IMR-90 (cell line): ENCODE measurements at regions not wholly inside any gene's neighbourhood (a gene's known extent, or its start where the extent isn't known, plus 50 kb on each side); places are given as distances from the start of the nearest gene placed in this dataset.

ENCODE experiments used
- ATAC-seq: fragments of 200-7000 bp; cut with Tn5 transposase; 2 replicates; pipeline ENCODE4 v1.9.1; 2020; ENCODE audit warnings: low read depth, mild to moderate bottlenecking, moderate library complexity
- BruUV-seq: library from RNA; stranded (reverse); fragments of 400-500 nt; replicated peaks from 2 replicates; lab custom pipeline; 2021; lab: Mats Ljungman, UMichigan
- CTCF ChIA-PET: fragments of 300-600 bp; formaldehyde crosslinking; extraction: SDS; loops from one replicate; lab custom pipeline; 2021; ENCODE audit warnings: antibody characterized with exemption; lab: Yijun Ruan, JAX
- POLR2A ChIA-PET: fragments of 300-600 bp; sonication (Branson Sonifier 250); formaldehyde crosslinking; loops from one replicate; lab custom pipeline; 2022; ENCODE audit warnings: antibody characterized with exemption; ENCODE audit not compliant: unreplicated experiment; lab: Charles Lee
- DNase-seq: peaks from one replicate; pipeline ENCODE4 v3.0.0; 2013
- H2AFZ ChIP-seq: replicated peaks from 2 replicates; pipeline ENCODE3; 2013; ENCODE audit warnings: low read length, mild to moderate bottlenecking; ENCODE audit not compliant: poor library complexity
- H2AK5ac ChIP-seq: 2 replicates; pipeline ENCODE4 v1.6.1; 2013; ENCODE audit warnings: low read depth, low read length, inconsistent platforms
- H2AK9ac ChIP-seq: replicated peaks from 2 replicates; pipeline ENCODE3; 2013; ENCODE audit warnings: mild to moderate bottlenecking, low read depth, low read length, moderate library complexity; ENCODE audit not compliant: poor library complexity
- H2BK120ac ChIP-seq: 2 replicates; pipeline ENCODE4 v1.6.1; 2013; ENCODE audit warnings: low read depth, low read length, inconsistent platforms
- H2BK15ac ChIP-seq: 3 replicates; pipeline ENCODE4 v1.6.1; 2013; ENCODE audit warnings: low read depth, low read length, inconsistent platforms
- H2BK20ac ChIP-seq: 2 replicates; pipeline ENCODE4 v1.6.1; 2013; ENCODE audit warnings: low read depth, mild to moderate bottlenecking, inconsistent platforms, low read length, moderate library complexity
- H2BK5ac ChIP-seq: 2 replicates; pipeline ENCODE4 v1.6.1; 2013; ENCODE audit warnings: mild to moderate bottlenecking, low read depth, low read length, inconsistent platforms; ENCODE audit not compliant: poor library complexity, severe bottlenecking
- H3K14ac ChIP-seq: replicated peaks from 2 replicates; pipeline ENCODE4 v1.6.1; 2013; ENCODE audit warnings: low read depth, low read length, inconsistent platforms
- H3K18ac ChIP-seq: 2 replicates; pipeline ENCODE4 v1.6.1; 2013; ENCODE audit warnings: low read depth, low read length, control low read depth
- H3K23ac ChIP-seq: 2 replicates; pipeline ENCODE4 v1.6.1; 2013; ENCODE audit warnings: low read depth, low read length, inconsistent platforms
- H3K27ac ChIP-seq: 2 replicates; pipeline ENCODE4 v1.5.1; 2013; ENCODE audit warnings: mild to moderate bottlenecking, control low read depth, low read length; ENCODE audit not compliant: insufficient read depth
- H3K27me3 ChIP-seq: 2 replicates; pipeline ENCODE4 v1.6.1; 2013; ENCODE audit warnings: low read length; ENCODE audit not compliant: control insufficient read depth, insufficient read depth
- H3K36me3 ChIP-seq: 2 replicates; pipeline ENCODE4 v1.6.1; 2013; ENCODE audit warnings: low read length, mixed read lengths; ENCODE audit not compliant: control insufficient read depth, insufficient read depth
- H3K4ac ChIP-seq: 2 replicates; pipeline ENCODE4 v1.6.1; 2013; ENCODE audit warnings: low read depth, low read length, inconsistent platforms
- H3K4me1 ChIP-seq: 2 replicates; pipeline ENCODE4 v1.6.1; 2013; ENCODE audit warnings: low read length, mixed read lengths; ENCODE audit not compliant: control insufficient read depth, insufficient read depth
- H3K4me2 ChIP-seq: 2 replicates; pipeline ENCODE4 v1.6.1; 2013; ENCODE audit warnings: low read depth, mild to moderate bottlenecking, control low read depth, low read length, moderate library complexity
- H3K4me3 ChIP-seq: 2 replicates; pipeline ENCODE4 v1.5.1; 2013; ENCODE audit warnings: low read depth, mild to moderate bottlenecking, control low read depth, low read length, moderate library complexity; ENCODE audit not compliant: insufficient read depth
- H3K56ac ChIP-seq: 2 replicates; pipeline ENCODE4 v1.6.1; 2013; ENCODE audit warnings: low read length, inconsistent platforms; ENCODE audit not compliant: insufficient read depth; ENCODE audit errors: extremely low read depth
- H3K79me1 ChIP-seq, 2 experiments: 2 replicates each; pipeline ENCODE4 v1.6.1; 2013; ENCODE audit warnings: low read length in 2 of 2, inconsistent platforms in 1 of 2, low read depth in 1 of 2
- H3K9ac ChIP-seq: 2 replicates; pipeline ENCODE4 v1.6.1; 2013; ENCODE audit warnings: low read depth, low read length, control low read depth
- H3K9me1 ChIP-seq: 2 replicates; pipeline ENCODE4 v1.6.1; 2013; ENCODE audit warnings: low read length, inconsistent platforms; ENCODE audit not compliant: insufficient read depth
- H3K9me3 ChIP-seq: 2 replicates; pipeline ENCODE4 v1.6.1; 2013; ENCODE audit warnings: low read length; ENCODE audit not compliant: control insufficient read depth, insufficient read depth
- H4K20me1 ChIP-seq: 2 replicates; pipeline ENCODE4 v1.6.1; 2013; ENCODE audit warnings: low read length, inconsistent platforms; ENCODE audit not compliant: insufficient read depth
- H4K5ac ChIP-seq: 2 replicates; pipeline ENCODE4 v1.6.1; 2013; ENCODE audit warnings: mild to moderate bottlenecking, low read depth, low read length, control low read depth
- H4K8ac ChIP-seq, 2 experiments: 2 replicates each; pipeline ENCODE4 v1.6.1; 2013; ENCODE audit warnings: low read depth in 2 of 2, low read length in 2 of 2, control low read depth in 1 of 2, inconsistent platforms in 1 of 2
- H4K91ac ChIP-seq: 2 replicates; pipeline ENCODE4 v1.6.1; 2013; ENCODE audit warnings: low read depth, low read length, inconsistent platforms; ENCODE audit not compliant: insufficient read depth
- CEBPB ChIP-seq: IDR thresholded peaks from 2 replicates; pipeline ENCODE4 v1.6.1; 2012; ENCODE audit warnings: low read depth, low read length, improper control_type of control experiment
- CHD1 ChIP-seq: IDR thresholded peaks from 2 replicates; pipeline ENCODE4 v1.6.1; 2012; ENCODE audit warnings: low read depth, low read length, improper control_type of control experiment
- ELK1 ChIP-seq: fragments of 150-350 bp; IDR thresholded peaks from 2 replicates; pipeline ENCODE4 v1.6.1; 2016; ENCODE audit warnings: low read depth, mild to moderate bottlenecking, low read length, moderate library complexity, borderline replicate concordance
- NFE2L2 ChIP-seq: fragments of 150-350 bp; IDR thresholded peaks from 2 replicates; pipeline ENCODE4 v1.6.1; 2016; ENCODE audit warnings: low read depth, mild to moderate bottlenecking, low read length
- RFX5 ChIP-seq: IDR thresholded peaks from 2 replicates; pipeline ENCODE4 v1.8.0; 2012; ENCODE audit warnings: low read depth, mild to moderate bottlenecking, low read length, moderate library complexity
- SMC3 ChIP-seq: fragments of 150-350 bp; IDR thresholded peaks from 2 replicates; pipeline ENCODE4 v1.6.1; 2016; ENCODE audit warnings: low read depth, mild to moderate bottlenecking, antibody characterized with exemption, low read length, moderate library complexity
- USF2 ChIP-seq: fragments of 150-350 bp; IDR thresholded peaks from 2 replicates; pipeline ENCODE4 v1.6.1; 2017; ENCODE audit warnings: mild to moderate bottlenecking, antibody characterized with exemption, low read length, low read depth
- WGBS, 2 experiments: methylation state at CpG; one replicate each; pipeline versions ENCODE4 v1.1.5 to v1.1.7; 2013; ENCODE audit warnings: missing lambda C conversion rate in 2 of 2; ENCODE audit not compliant: insufficient read length in 1 of 2; ENCODE audit errors: extremely low coverage in 2 of 2; 5-methylcytosine and 5-hydroxymethylcytosine counted together
- dilution Hi-C: fragments of 300-500 bp; cut with HindIII; formaldehyde crosslinking; loops from one replicate; pipeline ENCODE4 v1.14.3; 2018; ENCODE audit warnings: low sequenced_read_pairs; ENCODE audit not compliant: unreplicated experiment
- in situ Hi-C: fragments of 300-500 bp; cut with MboI; formaldehyde crosslinking; loops from 3 replicates; pipeline ENCODE4 v1.14.3; 2019; ENCODE audit warnings: low sequenced_read_pairs, inconsistent platforms, mixed read lengths
- intact Hi-C: fragments of 100-400 bp; cut with micrococcal nuclease; formaldehyde crosslinking; loops from 2 replicates; pipeline ENCODE4 v1.10.0; 2022

- H3K4ac ChIP-seq = no peak overlapping the region
- H3K4me1 ChIP-seq = no peaks in the 10 kb centered on the region
- intact Hi-C loops = no loop called here
- no peak overlapping the region for H2AFZ ChIP-seq
- no peak overlapping the region for H3K14ac ChIP-seq
- no peak overlapping the region for H3K4me2 ChIP-seq
- H2AK9ac ChIP-seq = no peak overlapping the region
- in situ Hi-C loops = no loop called here
- no peak overlapping the region for H3K23ac ChIP-seq
- dilution Hi-C loops = no loop called here
- BruUV-seq = no TSS peak
- no peak overlapping the region for H3K27ac ChIP-seq
- no peak overlapping the region for H2BK20ac ChIP-seq
- H3K4me3 ChIP-seq = no peak overlapping the region
- no peak overlapping the region for H2BK15ac ChIP-seq
- no peak overlapping the region for H2BK120ac ChIP-seq
- H4K8ac ChIP-seq = no peak overlapping the region
- H3K9me3 ChIP-seq = peaks cover 49% of the 10 kb centered on the region
- H3K9ac ChIP-seq = no peak overlapping the region
- H3K79me1 ChIP-seq = no peaks in the 10 kb centered on the region
- no peak overlapping the region for H3K18ac ChIP-seq
- no peak for TF ChIP-seq RFX5
- TF ChIP-seq CEBPB = no peak
- TF ChIP-seq CHD1 = no peak
- TF ChIP-seq USF2 = no peak
- TF ChIP-seq NFE2L2 = no peak
- TF ChIP-seq ELK1 = no peak
- no peak for TF ChIP-seq SMC3
- no peak overlapping the region for H4K5ac ChIP-seq
- H3K27me3 ChIP-seq = no peaks in the 10 kb centered on the region
- H2AK5ac ChIP-seq = no peak overlapping the region
- 67% methylated on average over 6 of the region's 6 CpGs; no CpG with 5 or more reads in 1 of the 2 experiments for WGBS, 2 experiments
- CTCF ChIA-PET = no interaction called here
- no peak overlapping the region for H3K56ac ChIP-seq
- no peaks in the 10 kb centered on the region for H3K9me1 ChIP-seq
- ATAC-seq (no peak), DNase-seq (no peak)
- peak overlapping the region; percentile 19 for H2BK5ac ChIP-seq
- no peak overlapping the region for H4K91ac ChIP-seq
- POLR2A ChIA-PET = no interaction called here
- no peaks in the 10 kb centered on the region for H3K36me3 ChIP-seq
- H4K20me1 ChIP-seq = no peaks in the 10 kb centered on the region
These were observed 172.3 kb downstream of the ERMARD start for GRCh38 chr6:169923468-169924464.
